ENCODE measurements at regions not wholly inside any gene's neighbourhood (a gene's known extent, or its start where the extent isn't known, plus 50 kb on each side); places are given as distances from the start of the nearest gene placed in this dataset.

GRCh38 chr2:49836017-49836416, 681.7 kb upstream of the FSHR start:
- no peak for TF ChIP-seq CTCF (IDR thresholded peaks at IDR 0.05; ENCODE audit: low read length)
- no peak for TF ChIP-seq EZH2 (IDR thresholded peaks at IDR 0.05; ENCODE audit: borderline replicate concordance, low read length)

Data from OCI-LY1 (cell line).